AG09309 (cell line): ENCODE measurements at regions not wholly inside any gene's neighbourhood (a gene's known extent, or its start where the extent isn't known, plus 50 kb on each side); places are given as distances from the start of the nearest gene placed in this dataset.

Experiments
- DNase-seq: peaks from one replicate; pipeline ENCODE4 v3.0.0-alpha.2; 2010; ENCODE audit warnings: low read depth
- H3K4me3 ChIP-seq: 2 replicates; pipeline ENCODE4 v1.5.1; 2011; ENCODE audit warnings: mild to moderate bottlenecking, low read depth, low read length, moderate library complexity; ENCODE audit not compliant: control insufficient read depth
- CTCF ChIP-seq: IDR thresholded peaks from 2 replicates; pipeline ENCODE4 v1.5.1; 2011; ENCODE audit warnings: mild to moderate bottlenecking, low read depth, low read length, inconsistent platforms; ENCODE audit not compliant: insufficient read depth, control insufficient read depth; ENCODE audit errors: missing control alignments

GRCh38 chr15:98232761-98233160, 272.3 kb downstream of the ARRDC4 start:
- no peak for TF ChIP-seq CTCF
- DNase-seq, result no peak
- H3K4me3 ChIP-seq, result no peak overlapping the region

GRCh38 chr15:98233873-98234272, 273.4 kb downstream of the ARRDC4 start:
- no peak for TF ChIP-seq CTCF
- DNase-seq, result no peak
- no peak overlapping the region for H3K4me3 ChIP-seq

GRCh38 chr15:98240303-98240702, 279.8 kb downstream of the ARRDC4 start:
- DNase-seq, result no peak
- no peak for TF ChIP-seq CTCF
- no peak overlapping the region for H3K4me3 ChIP-seq

GRCh38 chr15:98241032-98241554, 280.6 kb downstream of the ARRDC4 start:
- no peak overlapping the region for H3K4me3 ChIP-seq
- TF ChIP-seq CTCF, result no peak
- no peak for DNase-seq

GRCh38 chr15:98257290-98257689, 296.8 kb downstream of the ARRDC4 start:
- H3K4me3 ChIP-seq, result no peak overlapping the region
- no peak for TF ChIP-seq CTCF
- DNase-seq, result no peak

GRCh38 chr15:98263787-98264186, 303.3 kb downstream of the ARRDC4 start:
- no peak overlapping the region for H3K4me3 ChIP-seq
- DNase-seq, result no peak

More at GRCh38 chr15:98263787-98264186, 303.3 kb downstream of the ARRDC4 start:
- no peak for TF ChIP-seq CTCF
